ENCODE measurements at regions not wholly inside any gene's neighbourhood (a gene's known extent, or its start where the extent isn't known, plus 50 kb on each side); places are given as distances from the start of the nearest gene placed in this dataset.

DNA sequence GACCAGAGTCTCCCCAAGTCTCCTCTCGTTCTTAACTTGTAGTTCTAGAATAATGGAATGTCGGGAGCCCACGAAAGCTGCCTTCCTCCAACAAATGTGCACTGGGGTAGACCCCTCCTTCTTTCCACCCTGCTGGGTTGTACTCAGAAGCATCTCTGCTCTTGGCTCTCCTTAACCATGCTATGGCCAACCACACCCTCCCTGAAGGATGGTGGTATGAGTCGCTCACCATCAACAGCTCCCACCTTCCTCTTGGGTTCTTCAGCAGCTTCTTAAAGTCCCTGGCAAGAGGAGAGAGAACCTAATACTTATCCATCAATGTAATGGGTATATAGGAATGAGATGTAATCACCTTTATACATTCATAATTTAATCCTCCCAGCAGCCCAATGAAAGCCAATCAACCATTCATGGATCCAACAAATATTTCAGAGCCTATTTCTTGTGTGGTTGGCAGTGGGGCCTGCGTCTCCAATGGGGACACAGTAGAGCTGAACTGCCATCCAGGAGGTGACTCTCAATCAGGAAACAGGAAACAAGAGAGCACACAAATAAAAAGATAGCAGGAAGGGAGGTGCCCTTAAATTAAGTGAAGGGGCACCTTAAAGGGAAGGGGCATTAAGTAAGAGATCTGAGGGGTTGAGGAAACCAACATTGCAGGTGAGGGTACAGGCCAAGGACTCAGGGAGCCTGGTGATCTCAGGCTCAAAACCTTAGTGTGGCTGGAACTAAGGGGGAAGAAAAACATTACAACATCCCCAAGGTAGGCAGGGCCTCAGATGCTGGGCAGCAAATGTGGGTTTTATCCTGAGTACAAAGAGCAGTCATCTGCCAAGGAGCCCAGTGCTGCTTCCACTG, 64.4 kb upstream of the ETS2 start:
- DNase-seq (ENCODE audit: low read depth): no peak

DNA sequence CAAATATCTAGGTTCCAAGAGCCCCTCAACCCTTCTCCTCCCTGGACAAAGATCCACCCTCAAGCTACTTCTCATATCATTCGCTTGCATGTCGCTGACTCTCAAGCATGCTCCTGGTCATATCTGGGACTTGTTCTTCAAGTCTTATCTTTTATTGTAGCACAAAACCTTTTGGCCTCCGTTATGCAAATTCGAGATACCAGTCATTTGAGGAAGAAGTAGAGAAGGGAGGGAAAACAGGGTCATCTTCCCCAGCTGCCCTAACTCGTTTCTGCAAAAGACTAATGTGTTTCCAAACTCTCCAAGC, 63.8 kb upstream of the ETS2 start:
- DNase-seq (ENCODE audit: low read depth): no peak

DNA sequence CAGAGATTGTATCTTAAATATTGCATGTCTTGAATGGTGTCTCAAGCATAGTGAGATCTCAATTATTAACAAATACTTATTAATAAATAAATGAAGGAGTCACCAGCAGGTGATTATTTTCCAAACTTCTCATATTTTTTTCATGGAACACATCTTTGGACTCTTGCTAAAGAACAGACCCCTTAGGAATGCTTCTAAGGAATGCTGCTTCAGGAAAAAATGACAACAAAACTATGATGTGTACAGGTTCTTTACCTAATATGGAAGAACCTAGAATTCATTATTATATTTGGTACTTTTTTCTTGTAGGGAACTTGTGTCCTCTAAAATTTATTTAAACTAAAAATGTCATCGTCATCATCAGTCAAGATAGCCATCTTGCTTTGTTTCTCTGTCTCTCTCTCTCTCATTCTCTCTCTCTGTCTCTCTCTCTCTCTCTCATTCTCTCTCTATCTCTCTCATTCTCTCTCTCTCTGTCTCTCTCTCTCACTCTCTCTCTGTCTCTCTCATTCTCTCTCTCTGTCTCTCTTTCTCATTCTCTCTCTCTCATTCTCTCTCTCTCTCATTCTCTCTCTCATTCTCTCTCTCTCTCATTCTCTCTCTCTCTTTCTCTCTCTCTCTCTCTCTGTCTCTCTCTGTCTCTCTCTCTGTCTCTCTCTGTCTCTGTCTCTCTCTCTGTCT, 63.0 kb upstream of the ETS2 start:
- DNase-seq (ENCODE audit: low read depth): no peak

DNA sequence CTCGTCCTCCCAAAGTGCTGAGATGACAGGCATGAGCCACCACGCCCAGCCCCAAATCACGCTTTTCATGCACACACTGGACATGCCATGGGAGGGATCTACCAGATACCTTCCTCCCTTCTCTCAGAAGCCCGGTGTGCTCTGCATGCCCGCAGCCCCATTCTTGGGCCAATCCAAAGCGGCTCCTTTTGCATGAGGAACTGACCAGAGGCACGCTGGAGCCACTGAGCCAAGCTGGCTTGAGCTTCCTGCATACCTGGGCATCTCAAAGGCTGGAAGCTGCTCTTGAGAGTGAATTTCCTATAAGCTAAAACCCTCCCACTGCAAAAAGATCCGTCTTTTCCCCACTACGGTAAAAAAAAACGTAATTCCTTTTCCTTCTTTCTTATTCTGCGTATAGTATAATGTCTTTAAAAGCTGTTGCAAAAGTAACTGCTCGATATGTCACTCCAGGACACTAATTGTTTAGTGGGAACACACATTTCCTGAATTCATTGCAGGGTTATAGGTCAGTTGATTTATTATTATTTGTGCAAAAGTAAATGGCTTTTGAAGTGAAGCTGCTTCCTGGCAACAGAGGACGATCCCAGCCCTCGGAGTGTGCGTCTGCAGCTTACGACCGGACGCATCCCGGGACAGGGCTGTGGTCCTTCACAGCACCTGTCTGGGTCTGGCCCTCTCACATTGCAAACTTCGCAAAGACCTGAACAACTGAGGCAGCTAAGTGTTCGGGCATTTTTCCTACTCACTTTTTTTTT, 61.8 kb upstream of the ETS2 start:
- DNase-seq (ENCODE audit: low read depth): no peak

GRCh38 chr21:38744861-38745260, 60.9 kb upstream of the ETS2 start:
- DNase-seq (ENCODE audit: low read depth): no peak

GRCh38 chr21:38747810-38748209, 57.9 kb upstream of the ETS2 start:
- DNase-seq (ENCODE audit: low read depth): no peak

- DNase-seq (ENCODE audit: low read depth): no peak
These were observed 54.2 kb upstream of the ETS2 start for GRCh38 chr21:38751379-38752050.

DNA sequence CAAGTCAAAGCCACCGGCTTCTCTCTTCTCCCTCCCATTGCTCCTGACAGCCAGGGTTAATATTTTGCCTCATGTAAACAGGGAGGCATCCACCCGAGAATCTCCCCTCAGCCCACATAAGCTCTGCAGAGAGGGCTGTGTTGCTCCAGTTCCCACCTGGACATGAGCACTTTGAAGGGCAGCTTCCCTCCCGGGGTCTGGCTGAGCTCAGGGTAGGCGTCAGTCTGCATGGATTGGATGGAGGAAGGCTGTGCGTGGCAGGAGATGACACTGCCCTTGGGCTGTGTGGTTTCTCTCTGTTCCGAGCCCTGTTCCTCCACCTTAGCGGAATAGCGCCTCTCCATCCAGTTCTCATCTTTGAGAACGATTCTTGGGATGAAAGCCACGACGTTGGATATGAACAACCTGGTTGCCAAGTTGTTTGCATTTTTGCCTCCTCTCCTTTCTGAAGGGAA, 53.7 kb upstream of the ETS2 start:
- no peak for DNase-seq (ENCODE audit: low read depth)

DNA sequence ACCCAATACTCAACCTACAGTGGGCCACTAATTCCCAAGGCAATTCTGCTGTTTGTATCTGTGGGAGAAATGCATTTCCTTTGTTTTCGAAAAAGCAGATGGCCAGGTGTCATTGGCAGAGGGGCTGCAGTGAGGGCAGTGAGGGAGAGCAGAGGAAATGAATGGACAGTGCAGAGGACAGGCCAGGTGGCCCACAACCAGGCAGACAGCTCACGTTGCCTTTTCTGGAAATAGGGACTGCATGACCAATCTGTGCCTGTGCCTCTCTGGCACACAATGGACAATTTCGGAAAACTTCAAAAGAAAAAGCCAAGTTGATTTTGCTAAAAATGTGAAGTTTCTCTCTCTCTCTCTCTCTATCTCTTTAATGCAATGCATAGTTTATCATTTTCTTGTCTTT, 52.6 kb upstream of the ETS2 start:
- no peak for DNase-seq (ENCODE audit: low read depth)

DNA sequence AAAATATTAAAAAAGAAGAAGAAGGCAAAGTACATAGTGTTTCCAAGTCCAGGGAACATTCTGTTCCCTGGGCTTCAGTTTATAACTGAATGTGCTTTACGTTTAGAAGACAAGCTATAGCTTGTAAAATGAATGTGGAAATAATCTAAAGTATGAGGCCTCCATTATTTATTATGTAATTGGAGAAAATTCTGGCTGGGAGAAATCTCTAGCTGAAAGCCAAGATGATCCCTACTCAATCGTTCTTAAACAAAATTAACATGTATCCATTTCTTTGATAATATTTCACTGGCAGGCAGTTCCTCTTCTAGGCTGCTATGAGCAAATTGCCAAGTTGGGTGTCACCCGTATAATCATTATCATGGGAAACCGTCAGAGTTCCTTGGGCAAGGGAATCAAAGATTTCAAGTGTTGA, 52.2 kb upstream of the ETS2 start:
- no peak for DNase-seq (ENCODE audit: low read depth)

All from activated T-cell treated with anti-CD3 and anti-CD28 coated beads for 48 hours (primary cell).